ENCODE measurements at regions not wholly inside any gene's neighbourhood (a gene's known extent, or its start where the extent isn't known, plus 50 kb on each side); places are given as distances from the start of the nearest gene placed in this dataset.

DNA sequence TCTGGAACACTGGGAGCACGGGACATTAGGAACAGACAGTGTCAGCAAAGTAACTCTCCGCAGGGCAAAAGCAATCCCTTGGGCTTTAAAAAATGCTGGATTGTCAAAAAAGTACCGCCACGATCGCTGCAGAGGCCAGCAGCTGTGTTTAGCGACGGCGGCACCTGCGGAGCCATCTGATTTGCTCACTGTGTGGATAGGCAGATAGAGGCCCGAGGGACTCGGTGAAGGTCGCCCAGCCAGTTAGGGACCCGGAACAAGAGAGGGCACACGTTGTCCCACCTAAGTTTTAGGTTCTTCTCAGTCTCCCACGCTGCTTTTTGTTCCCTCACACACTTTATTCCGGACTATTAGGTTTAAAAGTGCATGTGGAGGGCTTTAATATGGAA lies 238.3 kb downstream of the TEX29 start:
- DNase-seq (ENCODE audit: low read depth): no peak

DNA sequence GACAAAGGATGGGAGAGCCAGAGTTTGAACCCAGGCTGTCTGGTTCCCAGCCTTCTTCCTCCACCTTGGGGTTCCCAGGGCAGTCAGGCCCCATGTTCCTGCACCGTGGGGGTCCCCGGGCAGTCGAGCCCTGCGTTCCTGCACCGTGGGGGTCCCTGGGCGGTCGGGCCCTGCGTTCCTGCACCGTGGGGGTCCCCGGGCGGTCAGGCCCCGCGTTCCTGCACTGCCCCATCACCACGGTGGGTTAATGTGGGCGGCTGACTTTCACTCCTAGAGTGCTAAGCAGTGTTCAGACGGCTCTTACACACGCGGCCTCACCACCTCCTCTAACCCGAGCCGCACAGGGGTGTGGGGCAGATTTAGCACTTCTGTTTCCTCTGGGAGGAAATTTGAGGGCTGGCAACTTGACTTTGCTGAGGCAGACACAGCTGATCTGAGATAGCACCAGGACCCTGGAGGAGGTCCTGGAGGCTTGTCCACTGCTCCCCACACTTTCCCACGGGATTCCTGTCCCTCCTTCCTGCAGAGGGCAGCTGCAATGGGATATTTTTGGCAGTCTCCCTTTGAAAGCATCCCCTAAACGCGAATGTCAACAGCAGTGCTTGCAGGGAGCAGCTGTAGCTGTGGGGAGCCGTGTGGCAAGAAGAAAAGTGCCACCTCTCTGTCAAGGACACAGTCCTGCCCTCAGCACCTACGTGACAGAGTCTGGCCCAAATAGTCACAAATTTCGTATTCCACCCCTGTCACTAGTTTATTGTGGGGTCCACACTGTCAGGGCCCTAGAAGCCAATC lies 239.4 kb downstream of the TEX29 start:
- no peak for DNase-seq (ENCODE audit: low read depth)

DNA sequence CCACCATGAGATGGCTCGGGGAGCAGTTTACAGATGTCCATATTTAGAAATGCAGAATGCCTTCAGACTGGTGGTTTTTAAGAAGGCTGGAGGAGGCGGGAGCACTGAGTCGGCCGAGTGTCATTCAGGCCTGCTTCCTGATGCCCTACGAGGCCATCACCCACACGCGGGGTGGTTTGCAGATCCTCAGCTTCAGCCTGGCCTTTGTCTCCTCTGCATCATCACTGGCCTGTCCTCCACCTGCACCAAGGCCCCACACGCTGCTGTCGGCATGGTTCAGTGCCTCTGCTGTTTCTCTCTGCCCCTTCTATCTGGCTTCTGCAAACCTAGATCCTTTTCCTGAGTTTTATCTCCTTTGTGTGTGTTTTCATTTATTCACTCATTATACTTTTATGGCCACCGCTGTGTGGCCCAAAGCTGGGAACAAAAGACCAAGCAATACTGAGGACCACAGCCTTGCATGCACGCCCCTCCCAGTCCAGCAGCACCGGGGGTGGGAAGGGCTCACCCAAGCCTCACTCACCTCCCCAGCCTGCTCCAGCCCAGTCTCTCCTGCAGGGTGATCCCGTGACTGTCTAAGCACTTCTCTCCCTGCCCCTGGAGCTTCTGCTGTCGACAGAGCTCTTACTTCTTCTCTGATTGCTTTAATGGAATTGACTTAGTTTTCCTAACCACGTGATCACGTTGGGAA lies 240.8 kb downstream of the TEX29 start:
- no peak for DNase-seq (ENCODE audit: low read depth)

DNA sequence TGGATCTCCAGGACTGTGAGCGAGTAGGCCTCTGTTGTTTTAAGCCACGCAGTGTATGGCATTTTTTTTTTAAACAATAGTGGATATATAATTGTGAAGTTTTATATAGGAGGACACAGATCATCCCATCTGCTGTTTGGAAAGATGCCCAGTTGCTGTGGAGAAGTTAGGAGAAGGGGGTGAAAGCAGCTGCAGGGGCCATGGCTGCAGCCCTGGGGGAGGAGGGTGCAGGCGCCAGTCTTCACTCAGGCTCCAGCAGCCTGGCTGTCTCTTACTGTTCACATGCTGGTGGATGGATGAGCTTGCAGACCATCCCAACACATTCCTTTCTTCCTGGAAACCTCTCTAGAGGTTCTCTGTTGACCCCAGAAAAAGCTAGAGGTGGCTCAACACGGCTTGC lies 242.3 kb downstream of the TEX29 start:
- no peak for DNase-seq (ENCODE audit: low read depth)

DNA sequence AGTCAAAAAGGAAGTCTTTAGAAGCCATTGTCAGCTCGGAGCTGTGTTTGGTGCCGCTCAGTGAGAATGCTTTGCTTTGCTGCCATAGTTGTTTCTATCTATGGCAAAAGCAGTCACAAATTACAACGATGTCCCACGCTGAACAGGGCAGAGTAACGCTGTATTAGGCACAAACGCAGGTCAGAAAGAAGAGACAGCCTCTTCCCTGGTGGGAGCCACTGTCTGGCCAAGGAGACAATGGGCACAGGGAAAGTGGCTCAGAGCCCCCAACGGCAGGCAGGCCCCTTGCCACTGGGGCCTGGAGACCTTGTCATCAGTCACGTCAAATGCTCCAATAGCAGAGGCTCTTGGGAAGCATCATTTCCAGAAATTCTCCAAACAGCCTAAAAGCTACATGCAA lies 244.2 kb downstream of the TEX29 start:
- no peak for DNase-seq (ENCODE audit: low read depth)

DNA sequence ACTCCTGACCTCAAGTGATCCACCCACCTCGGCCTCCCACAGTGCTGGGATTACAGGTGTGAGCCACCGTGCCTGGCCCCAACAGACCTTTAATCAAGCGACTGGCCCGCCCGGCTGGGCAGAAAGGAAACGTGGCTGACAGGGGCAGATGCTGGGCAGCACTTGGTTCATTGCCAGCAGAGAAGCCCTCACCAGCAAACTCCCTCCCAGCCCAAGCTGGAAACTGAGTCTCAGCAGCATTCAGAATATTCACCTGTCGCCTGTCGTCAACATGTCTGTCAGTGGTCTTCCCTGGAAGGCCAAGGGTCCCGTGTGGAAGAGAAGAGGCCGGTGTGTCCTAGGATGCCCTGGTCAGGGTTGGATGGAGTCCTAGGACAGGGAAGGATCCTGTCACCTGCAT lies 245.0 kb downstream of the TEX29 start:
- no peak for DNase-seq (ENCODE audit: low read depth)

DNA sequence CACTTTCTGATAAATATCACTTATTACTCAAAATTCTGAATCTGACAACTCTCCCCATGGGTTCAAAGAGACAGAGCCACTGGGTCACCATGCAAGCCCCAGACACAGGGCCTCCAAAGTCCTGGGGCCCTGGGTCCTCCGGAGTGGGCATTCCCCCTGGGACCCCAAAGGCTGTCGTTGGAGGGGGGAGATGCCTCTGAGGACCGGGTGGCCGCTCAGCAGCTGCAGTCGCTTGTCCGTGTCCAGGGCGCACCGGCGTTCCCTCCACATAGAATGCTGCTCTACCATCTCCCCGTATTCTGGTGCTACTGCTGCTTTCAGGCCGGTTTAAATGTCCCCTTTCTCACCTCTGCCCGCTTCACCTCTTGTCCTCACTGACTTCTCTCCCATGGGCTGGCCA lies 246.1 kb downstream of the TEX29 start:
- DNase-seq (ENCODE audit: low read depth): no peak

DNA sequence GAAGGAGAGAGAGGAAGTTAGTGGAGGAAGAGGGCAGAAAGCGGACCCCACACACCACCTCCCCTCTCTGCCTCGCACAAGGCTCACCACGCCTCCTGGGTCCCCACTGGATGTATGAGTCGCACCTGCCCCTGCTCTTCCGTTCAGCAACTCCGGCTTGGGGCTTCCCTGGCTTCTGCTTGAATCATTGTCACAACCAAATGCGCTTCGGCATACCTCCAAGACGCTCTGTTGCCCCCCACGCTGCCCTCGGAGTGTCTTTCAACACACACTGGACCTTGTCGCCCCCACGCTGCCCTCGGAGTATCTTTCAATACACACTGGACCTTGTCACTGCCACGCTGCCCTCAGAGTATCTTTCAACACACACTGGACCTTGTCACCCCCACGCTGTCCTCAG lies 247.2 kb downstream of the TEX29 start:
- no peak for DNase-seq (ENCODE audit: low read depth)

DNA sequence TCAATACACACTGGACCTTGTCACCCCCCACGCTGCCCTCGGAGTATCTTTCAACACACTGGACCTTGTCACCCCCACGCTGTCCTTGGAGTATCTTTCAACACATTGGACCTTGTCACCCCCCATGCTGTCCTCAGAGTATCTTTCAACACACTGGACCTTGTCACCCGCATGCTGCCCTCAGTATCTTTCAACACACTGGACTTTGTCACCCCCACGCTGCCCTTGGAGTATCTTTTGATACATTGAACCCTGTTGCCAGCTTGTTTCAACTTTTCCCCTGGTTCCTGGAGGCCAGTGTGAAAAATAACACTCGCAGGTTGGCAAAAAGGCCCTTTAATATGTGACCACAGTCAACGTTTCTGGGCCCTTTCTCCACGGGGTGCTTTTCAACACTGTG lies 247.8 kb downstream of the TEX29 start:
- no peak for DNase-seq (ENCODE audit: low read depth)

DNA sequence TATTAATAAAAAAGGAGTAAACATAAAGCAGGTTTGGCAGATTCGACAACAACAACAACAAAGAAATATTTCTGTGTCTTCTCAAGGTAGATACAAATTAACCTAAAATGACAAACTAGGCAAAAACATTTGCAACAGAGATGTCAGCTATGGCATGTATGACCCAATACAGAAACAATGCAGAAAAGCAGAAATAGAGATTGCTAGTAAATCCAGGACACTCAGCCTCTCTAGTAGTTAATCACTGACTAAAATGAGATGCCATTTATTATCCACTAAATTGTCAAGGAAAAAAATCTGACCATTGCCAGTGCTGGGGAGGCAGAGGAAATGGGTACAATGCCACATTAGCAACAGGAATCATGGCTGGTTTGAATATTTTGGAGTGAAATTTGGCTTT lies 250.5 kb downstream of the TEX29 start:
- no peak for DNase-seq (ENCODE audit: low read depth)

DNA sequence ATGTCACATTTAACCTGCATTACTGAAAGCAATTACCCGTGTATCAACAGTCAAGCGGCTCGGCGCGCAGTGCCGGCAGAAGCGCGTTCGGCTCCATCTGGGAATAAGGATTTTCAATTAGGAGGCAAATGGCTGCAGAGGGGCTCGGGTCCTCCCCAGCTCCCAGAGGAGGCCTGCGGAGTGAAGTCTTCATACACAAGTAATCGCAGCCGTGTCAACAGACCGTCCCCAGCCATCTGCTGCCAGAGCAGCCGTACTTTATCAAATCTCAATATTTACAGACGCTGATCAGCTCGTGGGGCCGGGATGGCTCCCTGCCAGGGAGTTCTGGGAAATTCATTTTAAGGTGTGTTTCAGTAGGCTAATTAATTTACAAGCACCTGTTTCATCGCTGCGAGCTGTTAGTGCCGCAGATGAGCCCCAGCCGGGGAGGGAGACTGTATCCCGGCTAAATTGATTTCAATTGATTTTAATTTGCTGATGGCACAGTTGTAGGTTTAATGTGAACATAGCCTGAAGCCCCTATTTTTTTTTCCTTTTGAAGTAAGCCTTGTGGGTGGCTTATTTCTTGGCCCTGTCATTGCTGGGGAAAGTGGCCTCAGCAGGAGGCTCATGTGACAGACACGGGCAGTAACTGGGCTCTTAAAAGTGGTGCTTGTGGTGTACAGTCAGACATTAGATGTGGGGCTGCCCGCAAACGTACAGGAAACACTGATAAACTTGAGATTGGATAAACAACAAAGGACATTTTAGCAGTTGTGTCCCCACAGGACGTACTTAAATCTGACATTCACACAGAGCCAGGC lies 252.7 kb downstream of the TEX29 start:
- DNase-seq (ENCODE audit: low read depth): no peak

DNA sequence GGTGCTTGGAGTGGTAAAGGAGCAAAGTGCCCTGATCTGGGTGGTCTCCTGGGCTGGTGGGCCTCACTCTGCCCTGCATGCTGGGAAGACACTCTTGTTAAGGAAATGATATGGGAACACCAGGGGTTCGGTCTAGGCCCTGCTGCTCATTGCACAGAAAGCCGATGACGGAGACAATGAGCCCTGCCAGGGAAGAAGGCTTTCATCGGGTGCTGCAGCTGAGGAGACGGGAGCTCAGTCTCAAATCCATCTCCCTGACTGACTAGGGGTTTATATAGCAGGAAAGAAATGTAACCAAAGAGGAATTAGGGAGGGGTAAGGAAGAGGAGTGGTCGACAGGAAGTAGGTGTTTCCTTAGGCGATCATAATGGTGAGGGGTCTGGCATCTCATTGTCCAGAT lies 253.4 kb downstream of the TEX29 start:
- DNase-seq (ENCODE audit: low read depth): no peak

DNA sequence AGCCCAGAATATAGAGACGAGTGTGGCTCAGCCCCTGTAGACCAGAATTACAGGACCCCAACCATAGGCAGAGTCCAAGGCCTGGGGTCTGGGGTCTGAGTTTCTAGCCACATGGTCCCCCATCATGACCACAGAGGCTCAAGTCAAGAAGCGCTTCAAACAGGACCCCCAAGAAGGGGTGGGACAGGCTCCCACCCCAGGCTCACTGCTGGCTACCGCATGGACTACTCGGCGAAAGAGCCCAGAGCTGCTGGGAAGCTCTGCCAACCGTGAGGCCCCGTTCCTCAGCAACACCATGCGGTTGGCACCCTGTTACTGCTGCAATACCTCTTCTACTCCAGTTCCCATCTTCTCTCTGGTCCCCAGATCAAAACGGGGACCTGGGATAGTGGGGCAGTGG lies 254.8 kb downstream of the TEX29 start:
- no peak for DNase-seq (ENCODE audit: low read depth)

DNA sequence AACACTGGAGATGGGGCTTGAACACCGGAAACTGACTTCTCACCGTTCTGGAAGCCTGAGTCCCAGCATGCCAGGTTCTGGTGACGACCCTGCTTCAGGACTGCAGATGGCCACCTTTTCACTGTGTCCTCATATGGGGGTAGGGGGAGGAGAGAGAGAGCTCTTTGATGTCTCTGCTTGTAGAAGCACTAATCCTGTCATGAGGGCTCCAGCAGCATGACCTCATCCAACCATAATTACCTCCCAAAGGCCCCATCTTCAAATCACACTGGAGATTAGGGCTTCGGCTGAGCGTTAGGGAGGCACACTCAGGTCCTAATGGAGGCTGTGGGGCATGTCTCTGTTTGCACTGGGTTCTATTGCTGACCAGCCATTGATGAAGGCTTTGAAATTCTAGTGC lies 255.3 kb downstream of the TEX29 start:
- no peak for DNase-seq (ENCODE audit: low read depth)

DNA sequence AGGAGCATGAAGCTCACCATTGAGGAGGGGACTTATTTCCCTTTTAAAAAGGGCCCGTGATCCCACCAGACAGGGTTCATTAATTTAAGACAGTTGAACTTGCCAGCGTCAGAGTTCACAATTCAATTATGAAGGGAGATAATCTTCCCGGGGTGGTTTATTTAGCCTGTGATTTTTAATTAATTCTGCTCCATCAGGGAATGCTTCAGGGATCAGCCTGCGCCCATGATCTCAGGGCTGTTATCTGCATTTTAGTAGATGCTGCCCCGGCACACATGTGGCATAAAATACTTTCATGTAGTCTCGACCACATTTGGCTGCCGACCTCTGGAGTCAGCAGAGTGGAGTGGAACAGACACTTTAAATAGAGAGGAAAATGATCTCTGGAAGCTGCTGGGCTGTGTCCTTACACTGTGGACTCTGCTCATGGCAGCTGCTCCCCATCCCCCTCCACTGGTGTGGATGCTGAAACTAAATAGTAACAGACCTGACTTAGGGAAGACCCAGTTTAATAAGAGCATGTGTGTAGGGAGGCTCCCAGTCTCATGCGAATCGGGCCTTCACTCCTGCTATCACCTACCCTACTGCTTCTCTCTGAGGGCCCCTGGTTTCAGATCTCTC lies 256.9 kb downstream of the TEX29 start:
- DNase-seq (ENCODE audit: low read depth): no peak

DNA sequence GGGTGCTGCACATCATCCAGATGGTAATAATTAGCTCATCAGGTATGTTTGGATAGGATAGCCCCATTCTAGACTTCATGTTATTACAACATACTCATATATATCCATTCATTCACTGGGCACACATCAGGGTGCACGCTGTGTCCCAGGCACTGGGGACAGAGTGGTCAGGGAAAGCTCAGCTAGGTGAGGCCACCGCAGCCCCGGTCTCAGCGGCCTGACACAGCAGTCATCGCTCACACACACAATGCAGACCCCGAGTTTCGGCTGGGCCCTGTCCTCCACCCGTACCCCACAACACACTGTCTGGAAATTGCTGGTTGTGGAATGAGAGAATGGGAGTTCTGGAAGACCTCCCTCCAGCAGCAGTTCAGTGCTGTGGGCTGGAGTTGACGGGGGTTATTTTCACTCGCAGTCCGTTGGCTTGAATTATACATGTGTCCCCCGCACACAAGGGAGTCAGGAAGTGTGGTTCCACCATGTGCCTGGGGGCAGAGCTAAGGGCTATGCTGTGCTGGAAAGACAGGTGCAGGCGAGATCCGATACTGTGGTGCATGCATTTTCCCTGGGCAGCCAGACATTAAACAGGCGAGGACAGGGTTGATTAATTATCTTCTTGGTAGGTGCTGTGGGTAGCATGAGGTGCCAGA lies 257.6 kb downstream of the TEX29 start:
- no peak for DNase-seq (ENCODE audit: low read depth)

DNA sequence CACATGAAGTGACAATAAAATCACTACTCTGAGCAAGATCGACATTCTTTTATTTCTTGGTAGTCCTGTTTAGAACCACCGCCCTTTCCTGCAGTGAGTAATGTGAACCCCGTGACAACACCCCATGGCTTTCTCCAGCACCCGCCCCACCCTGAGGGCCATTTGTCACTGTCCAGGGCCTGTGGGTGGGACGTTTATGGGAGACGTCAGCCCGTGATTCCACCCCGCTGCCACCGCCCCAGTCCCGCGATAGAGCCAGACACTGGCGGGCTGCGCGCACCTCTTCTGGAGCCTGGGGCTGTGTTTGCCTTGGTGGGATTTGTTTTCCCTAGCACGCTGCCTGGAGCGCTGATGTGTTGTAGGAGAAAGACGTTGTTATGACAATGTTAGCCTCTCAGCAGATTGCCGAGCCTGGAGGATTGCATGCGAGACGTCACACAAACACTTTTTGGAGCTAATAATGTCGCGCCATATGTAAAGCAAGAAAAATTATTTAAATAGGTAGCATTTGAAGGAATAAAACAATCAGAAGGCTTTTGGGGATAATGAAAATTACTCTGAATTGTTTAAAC lies 263.7 kb downstream of the TEX29 start:
- no peak for DNase-seq (ENCODE audit: low read depth)

DNA sequence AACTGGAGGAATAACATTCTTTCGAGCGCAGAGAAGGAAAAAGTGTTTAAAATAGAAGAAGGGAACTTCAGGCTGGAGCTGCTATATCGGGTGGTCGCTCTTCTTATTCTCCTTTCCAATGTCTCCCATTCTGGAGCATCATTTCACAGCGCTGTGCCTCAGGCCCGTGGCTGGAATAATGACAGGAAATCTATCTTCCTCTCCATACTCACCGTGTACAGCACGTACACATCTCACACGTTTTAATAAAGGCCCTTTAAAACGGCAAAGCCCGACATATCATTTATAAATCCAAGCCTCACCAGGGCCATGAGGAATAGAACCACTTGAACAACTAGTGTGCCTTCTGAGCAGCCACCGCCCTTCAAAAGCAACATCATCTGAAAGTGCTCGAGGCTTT lies 264.4 kb downstream of the TEX29 start:
- DNase-seq (ENCODE audit: low read depth): no peak

DNA sequence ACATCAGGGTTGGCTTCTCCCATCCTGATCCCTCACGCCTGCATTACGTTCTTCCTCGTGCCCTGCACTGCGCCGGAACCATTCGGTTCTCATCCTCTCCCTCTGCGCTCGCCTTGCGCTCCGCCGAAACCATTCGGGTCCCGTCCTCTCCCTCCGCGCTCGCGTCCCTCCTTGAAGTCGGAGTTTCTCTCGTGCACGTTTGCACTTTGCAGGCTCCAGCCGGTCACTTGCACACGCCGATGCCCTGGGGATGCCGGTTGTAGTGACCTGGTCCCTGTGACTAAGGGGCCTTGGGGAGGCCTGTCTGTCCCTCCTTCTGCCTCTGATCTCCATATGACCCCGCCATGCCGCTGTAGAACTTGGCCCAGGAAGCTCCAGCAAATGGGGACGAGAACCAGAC lies 265.8 kb downstream of the TEX29 start:
- DNase-seq (ENCODE audit: low read depth): no peak

DNA sequence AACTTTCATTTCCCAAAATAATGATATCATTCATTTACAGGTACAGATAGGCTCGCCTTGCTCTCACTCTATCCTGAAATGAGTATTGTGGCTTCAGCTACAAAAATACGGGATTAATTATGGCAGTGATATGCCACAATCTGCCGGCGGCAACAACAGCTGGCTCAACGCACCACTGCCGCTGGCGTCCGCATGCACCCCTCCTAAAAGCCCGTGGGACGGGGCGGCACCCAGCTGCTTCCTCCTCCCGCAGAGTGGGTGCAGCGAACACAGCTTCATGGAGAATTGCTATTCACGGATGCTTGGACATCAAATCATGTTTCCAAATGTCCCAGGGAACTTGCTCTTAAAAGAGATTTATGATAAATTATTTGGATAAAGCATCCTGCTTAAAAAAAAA lies 266.8 kb downstream of the TEX29 start:
- DNase-seq (ENCODE audit: low read depth): no peak

DNA sequence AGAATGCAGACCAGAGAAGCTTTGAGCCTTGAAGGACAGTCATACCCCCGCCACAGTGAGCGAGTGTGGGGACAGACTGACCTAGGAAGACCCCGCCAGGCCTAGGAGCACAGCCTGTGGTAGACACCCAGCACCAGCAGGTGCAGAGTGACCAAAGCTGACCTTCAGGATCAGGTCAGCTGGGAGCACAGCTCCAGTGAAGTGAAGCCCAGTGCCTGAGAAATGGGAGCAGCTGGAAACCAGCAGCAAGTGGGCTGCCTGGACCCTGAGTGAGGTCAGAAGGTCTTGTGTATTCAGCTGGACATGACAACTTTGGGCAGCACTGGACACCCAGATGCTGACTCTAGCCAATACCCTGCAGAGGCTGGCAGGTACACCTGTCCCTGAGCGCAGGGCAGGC lies 268.9 kb downstream of the TEX29 start:
- no peak for DNase-seq (ENCODE audit: low read depth)

DNA sequence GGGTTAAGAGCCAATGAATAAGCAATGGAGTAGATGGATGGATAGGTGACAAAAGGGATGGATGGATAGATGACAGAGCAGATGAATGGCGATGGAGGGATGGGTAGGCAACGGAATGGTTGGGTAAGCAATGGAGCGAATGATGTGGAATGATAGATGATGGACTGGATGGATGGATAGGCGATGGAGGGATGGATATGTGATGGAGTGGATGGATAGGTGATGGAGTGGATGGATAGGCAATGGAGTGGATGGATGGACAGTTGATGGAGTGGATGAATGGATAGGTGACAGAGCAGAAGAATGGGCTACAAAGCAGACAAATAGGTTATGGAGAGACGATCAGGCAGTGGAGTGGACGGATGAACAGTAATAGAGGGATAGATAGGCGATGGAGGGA lies 269.6 kb downstream of the TEX29 start:
- no peak for DNase-seq (ENCODE audit: low read depth)
